HG02763 (cell line): ENCODE measurements at regions not wholly inside any gene's neighbourhood (a gene's known extent, or its start where the extent isn't known, plus 50 kb on each side); places are given as distances from the start of the nearest gene placed in this dataset.

Experiments
- ATAC-seq: cut with Tn5 transposase; IDR thresholded peaks from one replicate; pipeline ENCODE4 v1.9.1; 2021; ENCODE audit warnings: mild to moderate bottlenecking, moderate library complexity; ENCODE audit not compliant: unreplicated experiment

GRCh38 chr1:96048572-96049212, 672.9 kb upstream of the PTBP2 start:
- no peak for ATAC-seq

- ATAC-seq, result no peak
Observed at GRCh38 chr1:96049759-96050409, 671.7 kb upstream of the PTBP2 start.

- no peak for ATAC-seq
Observed at GRCh38 chr1:96059276-96059675, 662.3 kb upstream of the PTBP2 start.

- no peak for ATAC-seq
Observed at GRCh38 chr1:96059736-96060135, 661.8 kb upstream of the PTBP2 start.

- no peak for ATAC-seq
Observed at GRCh38 chr1:96060621-96061020, 661.0 kb upstream of the PTBP2 start.

GRCh38 chr1:96072021-96072420, 649.6 kb upstream of the PTBP2 start:
- no peak for ATAC-seq

- no peak for ATAC-seq
Observed at GRCh38 chr1:96073100-96073499, 648.5 kb upstream of the PTBP2 start.

- no peak for ATAC-seq
Observed at GRCh38 chr1:96074422-96074821, 647.2 kb upstream of the PTBP2 start.

- ATAC-seq, result no peak
Observed at GRCh38 chr1:96074876-96075577, 646.6 kb upstream of the PTBP2 start.

- no peak for ATAC-seq
Observed at GRCh38 chr1:96075704-96076455, 645.7 kb upstream of the PTBP2 start.

GRCh38 chr1:96076589-96076988, 645.0 kb upstream of the PTBP2 start:
- no peak for ATAC-seq

- no peak for ATAC-seq
Observed at GRCh38 chr1:96079581-96079980, 642.0 kb upstream of the PTBP2 start.

- no peak for ATAC-seq
Observed at GRCh38 chr1:96080925-96081324, 640.7 kb upstream of the PTBP2 start.

- no peak for ATAC-seq
Observed at GRCh38 chr1:96087719-96088118, 633.9 kb upstream of the PTBP2 start.

GRCh38 chr1:96090134-96090533, 631.5 kb upstream of the PTBP2 start:
- no peak for ATAC-seq

GRCh38 chr1:96095849-96096612, 625.6 kb upstream of the PTBP2 start:
- ATAC-seq, result no peak

- ATAC-seq, result no peak
Observed at GRCh38 chr1:96096613-96097321, 624.8 kb upstream of the PTBP2 start.

- no peak for ATAC-seq
Observed at GRCh38 chr1:96104506-96104905, 617.1 kb upstream of the PTBP2 start.

- ATAC-seq, result no peak
Observed at GRCh38 chr1:96104906-96105305, 616.7 kb upstream of the PTBP2 start.

- ATAC-seq, result no peak
Observed at GRCh38 chr1:96116731-96117130, 604.9 kb upstream of the PTBP2 start.
